ENCODE measurements at regions not wholly inside any gene's neighbourhood (a gene's known extent, or its start where the extent isn't known, plus 50 kb on each side); places are given as distances from the start of the nearest gene placed in this dataset.

DNA sequence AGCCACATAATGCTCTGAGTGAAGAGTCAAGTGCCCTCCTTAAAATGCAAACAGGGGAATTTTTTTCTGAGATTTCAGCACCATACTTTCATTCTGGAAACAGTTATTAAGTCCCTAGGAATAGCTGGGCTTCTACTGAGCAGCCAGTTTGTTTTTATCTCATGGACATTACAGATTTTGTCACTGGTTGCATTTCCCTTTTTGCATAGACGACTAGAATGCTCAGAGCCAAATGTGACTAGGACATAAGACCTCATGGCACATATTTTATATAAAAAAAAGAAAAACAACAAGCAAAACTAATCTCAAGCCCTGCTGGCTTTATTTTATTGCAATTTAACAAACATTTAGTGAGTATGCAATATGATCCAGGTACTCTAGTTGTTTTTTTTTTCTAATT is 112.7 kb upstream of the NANOGP8 start:
- TF ChIP-seq CTCF (IDR thresholded peaks at IDR 0.05; ENCODE audit: insufficient read depth, low read length) (no peak), POLR2AphosphoS5 (IDR thresholded peaks at IDR 0.05; ENCODE audit: low read depth) (no peak), REST (IDR thresholded peaks at IDR 0.05; ENCODE audit: insufficient replicate concordance, low read depth) (no peak)

Measured in HL-60 (cell line).